Activated T-helper 1 cell treated with anti-CD3 and anti-CD28 coated beads, Interleukin-12 subunit alpha, Interleukin-12 subunit beta, Interleukin-2, Interleukin-4 antibody, amounts not matched to agents 30 ng/mL and 10 ng/mL and 1 ng/mL, durations not matched to agents 14 hours and 24 hours and 36 hours (primary cell): ENCODE measurements at regions not wholly inside any gene's neighbourhood (a gene's known extent, or its start where the extent isn't known, plus 50 kb on each side); places are given as distances from the start of the nearest gene placed in this dataset.
"Not testable (repeated sequence)": the region's sequence is repeated elsewhere in the genome, so short reads cannot be mapped to it uniquely, and the experiment has no call there.

ENCODE experiments used
- DNase-seq: peaks from one replicate; pipeline ENCODE4 v3.0.0; 2021; ENCODE audit warnings: low spot score
- H3K27ac Mint-ChIP-seq: one replicate; pipeline ENCODE4 v1.8.0; 2021; ENCODE audit warnings: mild to moderate bottlenecking, mixed read lengths
- H3K27me3 Mint-ChIP-seq: one replicate; pipeline ENCODE4 v1.8.0; 2022; ENCODE audit warnings: mild to moderate bottlenecking, moderate library complexity, mixed read lengths; ENCODE audit not compliant: insufficient read depth
- H3K36me3 Mint-ChIP-seq: one replicate; pipeline ENCODE4 v1.8.0; 2021; ENCODE audit warnings: low read depth, mixed read lengths
- H3K4me1 Mint-ChIP-seq: one replicate; pipeline ENCODE4 v1.8.0; 2021; ENCODE audit warnings: low read depth, mixed read lengths
- H3K4me3 Mint-ChIP-seq: one replicate; pipeline ENCODE4 v1.8.0; 2021; ENCODE audit warnings: mild to moderate bottlenecking, moderate library complexity, mixed read lengths
- H3K9me3 Mint-ChIP-seq: one replicate; pipeline ENCODE4 v1.8.0; 2021; ENCODE audit warnings: mixed read lengths
- intact Hi-C: fragments of 100-400 bp; cut with micrococcal nuclease; formaldehyde crosslinking; loops from one replicate; pipeline ENCODE4 v1.15.1; 2024

DNA sequence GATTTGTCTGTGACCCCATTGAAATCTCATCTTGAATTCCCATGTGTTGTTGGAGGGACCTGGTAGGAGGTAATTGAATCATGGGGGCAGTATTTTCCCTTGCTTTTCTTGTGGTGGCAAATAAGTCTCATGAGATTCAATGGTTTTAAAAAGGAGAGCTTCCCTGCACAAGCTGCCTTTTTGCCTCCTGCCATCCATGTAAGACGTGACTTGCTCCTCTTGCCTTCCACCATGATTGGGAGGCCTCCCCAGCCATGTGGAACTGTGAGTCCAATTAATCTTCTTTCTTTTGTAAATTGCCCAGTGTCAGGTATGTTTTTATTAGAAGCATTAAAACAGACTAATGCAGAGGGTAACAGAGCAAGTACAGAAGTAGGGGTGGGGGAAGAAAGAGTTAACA is 1097.0 kb upstream of the ADGRB3 start:
- intact Hi-C loops, result no loop called here
- Mint-ChIP-seq H3K4me3 (no peak overlapping the region), H3K4me1 (no peaks in the 10 kb centered on the region), H3K36me3 (no peaks in the 10 kb centered on the region), H3K27me3 (no peaks in the 10 kb centered on the region), H3K27ac (no peak overlapping the region), H3K9me3 (peaks cover 7% of the 10 kb centered on the region)
- DNase-seq, result no peak

DNA sequence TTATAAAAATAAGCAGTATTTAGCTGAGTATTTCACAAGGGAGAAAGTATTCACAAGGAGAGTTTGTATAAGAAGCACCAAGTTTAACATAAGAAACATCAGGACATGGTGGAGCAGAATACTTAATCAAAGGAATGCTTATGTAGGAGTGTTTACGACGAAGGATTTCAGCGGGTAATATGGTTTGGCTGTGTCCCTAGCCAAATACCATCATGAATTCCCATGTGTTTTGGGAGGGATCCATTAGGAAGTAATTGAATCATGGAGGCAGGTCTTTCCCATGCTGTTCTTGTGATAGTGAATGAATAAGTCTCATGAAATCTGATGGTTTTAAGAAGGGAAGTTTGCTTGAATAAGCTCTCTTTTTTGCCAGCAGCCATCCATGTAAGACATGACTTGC is 1099.1 kb upstream of the ADGRB3 start:
- no peaks in the 10 kb centered on the region for H3K27me3 Mint-ChIP-seq
- H3K4me3 Mint-ChIP-seq, result no peak overlapping the region
- H3K36me3 Mint-ChIP-seq, result no peaks in the 10 kb centered on the region
- intact Hi-C loops, result no loop called here
- DNase-seq, result no peak
- H3K9me3 Mint-ChIP-seq, result no peaks in the 10 kb centered on the region
- H3K27ac Mint-ChIP-seq, result no peak overlapping the region
- no peaks in the 10 kb centered on the region for H3K4me1 Mint-ChIP-seq

DNA sequence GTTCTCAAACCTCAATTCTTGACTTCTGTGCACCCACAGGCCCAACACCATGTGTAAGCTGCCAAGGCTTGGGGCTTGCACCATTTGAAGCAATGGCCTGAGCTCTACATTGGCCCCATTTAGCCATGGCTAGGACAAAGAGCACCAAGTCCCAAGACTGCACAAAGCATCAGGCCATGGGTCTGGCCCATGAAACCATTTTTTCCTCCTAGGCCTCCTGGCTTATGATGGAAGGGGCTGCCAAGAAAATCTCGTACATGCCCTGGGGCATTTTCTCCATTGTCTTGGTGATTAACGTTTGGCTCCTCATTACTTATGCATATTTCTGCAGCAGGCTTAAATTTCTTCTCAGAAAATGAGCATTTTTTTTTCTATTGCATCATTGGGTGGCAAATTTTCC is 1128.7 kb upstream of the ADGRB3 start:
- Mint-ChIP-seq H3K9me3 (no peaks in the 10 kb centered on the region), H3K27ac (no peak overlapping the region), H3K4me3 (no peak overlapping the region), H3K4me1 (no peaks in the 10 kb centered on the region), H3K27me3 (no peaks in the 10 kb centered on the region), H3K36me3 (no peaks in the 10 kb centered on the region)
- intact Hi-C loops, result no loop called here
- DNase-seq, result no peak

DNA sequence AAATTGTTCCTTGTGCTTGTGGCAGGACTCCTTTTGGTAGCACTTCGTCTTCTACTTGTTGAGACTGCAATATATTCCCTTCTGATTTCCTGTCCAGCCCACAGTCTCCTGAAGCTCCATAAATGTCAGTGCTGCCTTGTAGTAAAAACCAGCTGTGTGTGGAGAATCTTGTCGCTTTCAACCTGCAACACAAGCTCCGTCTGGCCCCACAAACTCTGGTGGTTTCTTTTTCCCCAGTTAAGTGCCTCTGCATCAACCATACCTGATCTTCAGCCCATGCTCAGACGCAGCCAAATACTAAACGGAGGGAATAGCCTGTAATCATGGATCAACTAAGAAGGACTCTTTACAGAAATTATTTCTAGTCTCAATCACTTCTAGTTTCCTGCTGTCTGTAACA is 1133.3 kb upstream of the ADGRB3 start:
- H3K4me1 Mint-ChIP-seq, result no peaks in the 10 kb centered on the region
- intact Hi-C loops, result no loop called here
- no peaks in the 10 kb centered on the region for H3K27me3 Mint-ChIP-seq
- no peak overlapping the region for H3K27ac Mint-ChIP-seq
- no peak for DNase-seq
- H3K36me3 Mint-ChIP-seq, result no peaks in the 10 kb centered on the region
- H3K4me3 Mint-ChIP-seq, result no peak overlapping the region
- H3K9me3 Mint-ChIP-seq, result peaks cover 6% of the 10 kb centered on the region

- no peak for DNase-seq
- no peaks in the 10 kb centered on the region for H3K4me1 Mint-ChIP-seq
- no peak overlapping the region for H3K27ac Mint-ChIP-seq
- intact Hi-C loops, result no loop called here
- no peak overlapping the region for H3K4me3 Mint-ChIP-seq
- no peaks in the 10 kb centered on the region for H3K36me3 Mint-ChIP-seq
- no peaks in the 10 kb centered on the region for H3K27me3 Mint-ChIP-seq
- peaks cover 6% of the 10 kb centered on the region for H3K9me3 Mint-ChIP-seq
Observed at GRCh38 chr6:67497749-67498148, 1137.3 kb upstream of the ADGRB3 start.

DNA sequence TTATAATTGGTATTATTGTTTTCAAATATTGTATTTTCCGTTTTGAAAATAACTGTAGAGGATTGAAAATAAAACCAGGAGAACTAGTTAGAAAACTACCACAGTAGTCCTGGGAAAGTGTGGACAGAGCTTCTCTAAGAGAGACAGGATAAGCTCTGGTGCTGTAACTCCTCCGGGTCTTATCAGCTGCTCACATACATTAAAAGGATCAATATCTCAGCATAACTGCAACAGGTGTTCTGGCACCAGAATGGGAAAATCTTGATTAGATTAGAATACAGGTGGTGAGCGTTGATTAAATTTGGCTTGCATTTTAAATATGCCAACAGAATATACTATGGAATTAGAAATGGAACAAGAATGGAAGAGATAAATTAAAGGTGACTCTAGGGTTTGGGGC is 1138.9 kb upstream of the ADGRB3 start:
- no peak overlapping the region for H3K27ac Mint-ChIP-seq
- H3K36me3 Mint-ChIP-seq, result no peaks in the 10 kb centered on the region
- no peak for DNase-seq
- peaks cover 10% of the 10 kb centered on the region for H3K9me3 Mint-ChIP-seq
- no peaks in the 10 kb centered on the region for H3K27me3 Mint-ChIP-seq
- H3K4me3 Mint-ChIP-seq, result no peak overlapping the region
- intact Hi-C loops, result no loop called here
- no peaks in the 10 kb centered on the region for H3K4me1 Mint-ChIP-seq

GRCh38 chr6:67493682-67494081 is 1141.4 kb upstream of the ADGRB3 start:
- Mint-ChIP-seq H3K4me1 (no peaks in the 10 kb centered on the region), H3K27ac (no peak overlapping the region)
- intact Hi-C loops, result no loop called here

GRCh38 chr6:67475700-67476099 is 1159.4 kb upstream of the ADGRB3 start:
- Mint-ChIP-seq H3K4me3 (no peak overlapping the region), H3K27ac (no peak overlapping the region), H3K4me1 (no peaks in the 10 kb centered on the region), H3K27me3 (no peaks in the 10 kb centered on the region), H3K36me3 (no peaks in the 10 kb centered on the region), H3K9me3 (peaks cover 12% of the 10 kb centered on the region)
- intact Hi-C loops, result no loop called here
- DNase-seq, result no peak

More at GRCh38 chr6:67493682-67494081, 1141.4 kb upstream of the ADGRB3 start:
- Mint-ChIP-seq H3K4me3 (no peak overlapping the region), H3K27me3 (no peaks in the 10 kb centered on the region), H3K9me3 (peaks cover 11% of the 10 kb centered on the region), H3K36me3 (no peaks in the 10 kb centered on the region)
- DNase-seq, result no peak

- H3K9me3 Mint-ChIP-seq, result peaks cover 10% of the 10 kb centered on the region
- no peak for DNase-seq
- H3K4me3 Mint-ChIP-seq, result no peak overlapping the region
- intact Hi-C loops, result no loop called here
- H3K4me1 Mint-ChIP-seq, result no peaks in the 10 kb centered on the region
- H3K36me3 Mint-ChIP-seq, result no peaks in the 10 kb centered on the region
- no peaks in the 10 kb centered on the region for H3K27me3 Mint-ChIP-seq
- no peak overlapping the region for H3K27ac Mint-ChIP-seq
Observed at GRCh38 chr6:67467341-67467740, 1167.7 kb upstream of the ADGRB3 start.

DNA sequence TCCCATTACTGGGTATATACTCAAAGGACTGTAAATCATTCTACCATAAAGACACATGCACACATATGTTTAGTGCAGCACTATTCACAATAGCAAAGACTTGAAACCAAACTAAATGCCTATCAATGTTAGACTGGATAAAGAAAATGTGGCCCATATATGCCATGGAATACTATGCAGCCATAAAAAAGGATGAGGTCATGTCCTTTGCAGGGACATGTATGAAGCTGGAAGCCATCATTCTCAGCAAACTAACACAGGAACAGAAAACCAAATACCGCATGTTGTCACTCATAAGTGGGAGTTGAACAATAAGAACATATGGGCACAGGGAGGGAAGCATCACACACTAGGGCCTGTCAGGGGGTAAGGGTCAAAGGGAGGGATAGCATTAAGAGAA is 1172.4 kb upstream of the ADGRB3 start:
- DNase-seq, H3K4me3 Mint-ChIP-seq, H3K27ac Mint-ChIP-seq, H3K36me3 Mint-ChIP-seq, intact Hi-C loops, H3K27me3 Mint-ChIP-seq, H3K4me1 Mint-ChIP-seq: not testable (repeated sequence)
- peaks cover 18% of the 10 kb centered on the region for H3K9me3 Mint-ChIP-seq

DNA sequence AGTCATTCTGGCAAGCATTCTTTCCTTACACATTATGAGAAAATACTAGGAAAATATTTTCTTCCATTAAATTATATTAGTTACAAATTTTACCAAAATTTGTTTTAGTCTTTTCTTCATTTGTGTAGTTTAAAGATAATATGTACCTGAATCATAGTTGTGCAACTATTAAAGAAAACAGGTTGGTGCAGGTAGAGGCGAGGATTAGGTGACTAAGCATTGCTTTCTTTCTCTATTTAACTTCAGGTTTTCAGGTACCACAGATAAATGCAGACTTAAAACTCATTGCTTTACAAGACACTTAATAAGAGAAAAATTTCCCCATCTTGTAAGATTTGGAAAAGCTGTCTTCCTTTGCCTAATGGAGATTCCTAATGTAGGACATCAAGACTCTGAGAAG is 1175.5 kb upstream of the ADGRB3 start:
- intact Hi-C loops, result no loop called here
- Mint-ChIP-seq H3K27me3 (no peaks in the 10 kb centered on the region), H3K9me3 (peaks cover 9% of the 10 kb centered on the region), H3K4me3 (no peak overlapping the region), H3K27ac (no peak overlapping the region), H3K36me3 (no peaks in the 10 kb centered on the region), H3K4me1 (no peaks in the 10 kb centered on the region)
- DNase-seq, result no peak

- no peak overlapping the region for H3K27ac Mint-ChIP-seq
- no peaks in the 10 kb centered on the region for H3K36me3 Mint-ChIP-seq
- H3K4me1 Mint-ChIP-seq, result no peaks in the 10 kb centered on the region
- intact Hi-C loops, result no loop called here
- no peaks in the 10 kb centered on the region for H3K27me3 Mint-ChIP-seq
- no peak overlapping the region for H3K4me3 Mint-ChIP-seq
- peaks cover 9% of the 10 kb centered on the region for H3K9me3 Mint-ChIP-seq
- DNase-seq, result no peak
Observed at GRCh38 chr6:67458265-67458664, 1176.8 kb upstream of the ADGRB3 start.

- Mint-ChIP-seq H3K4me3 (no peak overlapping the region), H3K27me3 (no peaks in the 10 kb centered on the region), H3K27ac (no peak overlapping the region), H3K36me3 (no peaks in the 10 kb centered on the region), H3K4me1 (no peaks in the 10 kb centered on the region), H3K9me3 (peaks cover 8% of the 10 kb centered on the region)
- intact Hi-C loops, result no loop called here
- no peak for DNase-seq
Observed at GRCh38 chr6:67451874-67452273, 1183.2 kb upstream of the ADGRB3 start.

- Mint-ChIP-seq H3K9me3 (peaks cover 8% of the 10 kb centered on the region), H3K27ac (no peak overlapping the region), H3K4me3 (no peak overlapping the region), H3K27me3 (no peaks in the 10 kb centered on the region), H3K4me1 (no peaks in the 10 kb centered on the region), H3K36me3 (no peaks in the 10 kb centered on the region)
- no peak for DNase-seq
- intact Hi-C loops, result no loop called here
Observed at GRCh38 chr6:67450641-67451040, 1184.4 kb upstream of the ADGRB3 start.
